HT-29 (cell line): ENCODE measurements at regions not wholly inside any gene's neighbourhood (a gene's known extent, or its start where the extent isn't known, plus 50 kb on each side); places are given as distances from the start of the nearest gene placed in this dataset.

Source experiments
- DNase-seq: peaks from one replicate; pipeline ENCODE4 v3.0.0-alpha.2; 2015; ENCODE audit warnings: low spot score

GRCh38 chr10:104574838-104575237 lies 66.3 kb upstream of the SORCS3 start:
- DNase-seq: no peak

GRCh38 chr10:104576611-104577010 lies 64.5 kb upstream of the SORCS3 start:
- DNase-seq: no peak

GRCh38 chr10:104577163-104577562 lies 63.9 kb upstream of the SORCS3 start:
- DNase-seq: no peak

- DNase-seq: no peak
Measured at GRCh38 chr10:104577861-104578521, 63.1 kb upstream of the SORCS3 start.

- DNase-seq: no peak
Measured at GRCh38 chr10:104578671-104579070, 62.4 kb upstream of the SORCS3 start.

GRCh38 chr10:104579136-104579535 lies 62.0 kb upstream of the SORCS3 start:
- no peak for DNase-seq

GRCh38 chr10:104580321-104580720 lies 60.8 kb upstream of the SORCS3 start:
- DNase-seq: no peak

GRCh38 chr10:104580774-104581675 lies 60.1 kb upstream of the SORCS3 start:
- peak; percentile 76 for DNase-seq

GRCh38 chr10:104581884-104582601 lies 59.0 kb upstream of the SORCS3 start:
- no peak for DNase-seq

GRCh38 chr10:104582602-104582951 lies 58.5 kb upstream of the SORCS3 start:
- DNase-seq: no peak

- DNase-seq: no peak
Measured at GRCh38 chr10:104582966-104583365, 58.1 kb upstream of the SORCS3 start.

GRCh38 chr10:104584541-104584940 lies 56.5 kb upstream of the SORCS3 start:
- DNase-seq: no peak

GRCh38 chr10:104587751-104588150 lies 53.3 kb upstream of the SORCS3 start:
- no peak for DNase-seq

GRCh38 chr10:104589431-104589830 lies 51.7 kb upstream of the SORCS3 start:
- no peak for DNase-seq

- DNase-seq: no peak
Measured at GRCh38 chr10:104589871-104590270, 51.2 kb upstream of the SORCS3 start.
